ENCODE measurements at regions not wholly inside any gene's neighbourhood (a gene's known extent, or its start where the extent isn't known, plus 50 kb on each side); places are given as distances from the start of the nearest gene placed in this dataset.

DNA sequence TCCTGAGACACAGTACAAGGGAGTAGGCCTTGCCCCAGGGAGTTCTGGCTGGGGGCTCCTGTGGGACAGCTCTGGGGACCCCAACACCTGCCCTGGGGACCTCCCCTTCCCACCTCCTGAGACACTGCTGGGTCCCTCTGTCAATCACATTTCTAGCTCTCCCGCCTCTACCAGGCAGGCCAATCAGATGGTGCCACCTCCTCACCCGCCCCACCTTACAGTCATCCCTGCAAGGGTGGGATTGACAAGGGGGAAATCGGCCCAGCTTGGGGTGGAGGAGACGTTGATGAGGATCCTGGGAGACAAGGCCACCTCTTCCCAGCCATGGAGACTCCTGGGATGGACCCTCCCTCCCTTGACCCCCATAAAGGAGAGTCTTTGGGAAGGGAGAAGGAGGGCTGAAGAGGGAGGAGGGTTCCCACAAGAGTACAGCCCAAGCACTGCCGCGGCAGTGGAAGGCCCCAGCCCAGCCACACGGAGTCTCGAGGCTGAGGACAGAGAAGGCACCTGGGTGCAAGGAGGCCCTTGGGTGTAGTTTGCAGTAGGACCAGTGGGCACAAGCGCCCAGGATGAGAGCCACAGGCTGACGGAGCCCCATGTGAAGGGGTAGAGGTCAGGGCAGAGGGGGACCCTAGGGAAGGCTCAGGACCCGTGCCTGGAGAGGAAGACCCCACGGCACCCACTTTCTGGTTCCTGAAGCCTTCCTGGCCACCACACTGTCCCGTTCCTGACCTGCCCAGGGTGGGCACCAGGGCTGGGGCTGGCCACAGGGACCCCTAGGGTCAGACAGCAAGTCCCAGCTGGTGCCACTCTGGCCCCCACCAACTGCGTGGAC lies 109.9 kb upstream of the OTOS start:
- ATAC-seq: no peak
- intact Hi-C loops (cut with DNase I; ENCODE audit: low total_unique reads) (loop anchor here (1.0 to 10.0 kb wide), 5 partner anchors 8 to 1107 kb away; partner anchors contain the start of genes DUSP28, FARP2, HDLBP and SEPTIN2), in situ Hi-C loops (cut with MboI; ENCODE audit: low sequenced_read_pairs in 4 of 4) (no loop called here)
- Histone ChIP-seq H3K27ac (peak overlapping the region; percentile 93 to 96 (median 95)), H3K9me3 (no peaks in the 10 kb centered on the region), H3K27me3 (no peaks in the 10 kb centered on the region), H3K4me3 (peak overlapping the region in 2 of 4 donors; percentile 32 to 41), H3K4me1 (peaks cover 39% of the 10 kb centered on the region in 2 donors), H3K36me3 (no peaks in the 10 kb centered on the region)
- no peak for DNase-seq
- no peak for TF ChIP-seq POLR2A (IDR thresholded peaks at IDR 0.05)
- TF ChIP-seq, protein P1, sequence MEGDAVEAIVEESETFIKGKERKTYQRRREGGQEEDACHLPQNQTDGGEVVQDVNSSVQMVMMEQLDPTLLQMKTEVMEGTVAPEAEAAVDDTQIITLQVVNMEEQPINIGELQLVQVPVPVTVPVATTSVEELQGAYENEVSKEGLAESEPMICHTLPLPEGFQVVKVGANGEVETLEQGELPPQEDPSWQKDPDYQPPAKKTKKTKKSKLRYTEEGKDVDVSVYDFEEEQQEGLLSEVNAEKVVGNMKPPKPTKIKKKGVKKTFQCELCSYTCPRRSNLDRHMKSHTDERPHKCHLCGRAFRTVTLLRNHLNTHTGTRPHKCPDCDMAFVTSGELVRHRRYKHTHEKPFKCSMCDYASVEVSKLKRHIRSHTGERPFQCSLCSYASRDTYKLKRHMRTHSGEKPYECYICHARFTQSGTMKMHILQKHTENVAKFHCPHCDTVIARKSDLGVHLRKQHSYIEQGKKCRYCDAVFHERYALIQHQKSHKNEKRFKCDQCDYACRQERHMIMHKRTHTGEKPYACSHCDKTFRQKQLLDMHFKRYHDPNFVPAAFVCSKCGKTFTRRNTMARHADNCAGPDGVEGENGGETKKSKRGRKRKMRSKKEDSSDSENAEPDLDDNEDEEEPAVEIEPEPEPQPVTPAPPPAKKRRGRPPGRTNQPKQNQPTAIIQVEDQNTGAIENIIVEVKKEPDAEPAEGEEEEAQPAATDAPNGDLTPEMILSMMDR (IDR thresholded peaks at IDR 0.05 in 4 of 5, conservative IDR thresholded peaks at IDR 0.05 in 1 of 5): no peak

DNA sequence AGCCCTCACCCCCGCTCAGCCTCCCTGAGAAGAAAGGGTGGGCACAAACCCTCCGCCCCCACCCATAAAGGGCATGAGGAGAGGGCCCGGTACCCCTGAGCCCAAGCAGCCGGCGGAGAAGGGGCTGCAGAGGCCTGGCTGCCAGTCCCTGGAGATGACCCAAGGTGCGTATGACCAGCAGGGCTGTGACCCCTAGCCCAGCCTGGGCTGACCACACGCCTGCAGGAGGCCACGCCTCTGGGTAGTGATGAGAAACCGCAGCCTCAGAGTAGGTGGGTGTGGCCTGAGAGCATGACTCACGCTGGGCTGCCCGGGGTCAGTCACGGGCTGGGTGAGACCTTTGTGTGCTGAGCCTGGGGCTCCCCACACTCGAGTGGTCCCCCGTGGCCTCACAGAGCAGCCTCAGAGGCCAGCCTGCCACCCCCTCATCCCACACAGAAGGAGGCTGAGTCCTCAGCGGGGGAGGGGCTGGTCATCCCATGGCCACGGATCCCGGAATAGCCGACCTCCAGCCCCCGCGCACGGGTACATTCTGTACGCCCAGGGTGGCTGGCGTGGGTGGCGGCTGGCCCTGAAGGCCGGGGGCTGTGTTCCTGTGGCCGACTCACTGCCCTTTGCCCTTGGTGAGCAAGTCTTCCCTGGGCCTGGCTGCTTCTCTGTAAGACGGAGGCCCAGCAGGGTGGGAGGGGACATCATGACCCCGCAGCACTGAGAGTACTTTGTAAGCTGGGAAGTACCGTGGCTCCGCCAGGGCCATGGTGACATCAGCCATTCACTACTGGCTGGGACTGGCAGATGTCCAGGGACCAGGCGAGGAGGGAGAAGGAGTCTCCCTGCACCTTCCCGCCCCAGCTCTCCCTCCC lies 110.8 kb upstream of the OTOS start:
- peaks cover 43 to 47% of the 10 kb centered on the region in 2 donors for H3K4me1 ChIP-seq
- ATAC-seq (peak; percentile 79 to 82), DNase-seq (peak; percentile 91 to 97)
- H3K36me3 ChIP-seq: no peaks in the 10 kb centered on the region
- peak overlapping the region; percentile 93 to 96 (median 95) for H3K27ac ChIP-seq
- H3K9me3 ChIP-seq: no peaks in the 10 kb centered on the region
- peak overlapping the region; percentile 15 to 41 (median 32) for H3K4me3 ChIP-seq
- no peaks in the 10 kb centered on the region for H3K27me3 ChIP-seq
- intact Hi-C loops (cut with DNase I; ENCODE audit: low total_unique reads): loop anchor here (1.0 to 10.0 kb wide), 6 partner anchors 9 to 1106 kb away; partner anchors contain the start of genes DUSP28, FARP2, HDLBP and SEPTIN2
- TF ChIP-seq, protein P1 (IDR thresholded peaks at IDR 0.05 in 4 of 5, conservative IDR thresholded peaks at IDR 0.05 in 1 of 5): no peak
- TF ChIP-seq POLR2A (IDR thresholded peaks at IDR 0.05): peak; percentile 85
- in situ Hi-C loops (cut with MboI; ENCODE audit: low sequenced_read_pairs in 4 of 4): no loop called here

GRCh38 chr2:240251848-240252190 lies 111.4 kb upstream of the OTOS start:
- TF ChIP-seq, protein P1 (IDR thresholded peaks at IDR 0.05 in 4 of 5, conservative IDR thresholded peaks at IDR 0.05 in 1 of 5): no peak
- TF ChIP-seq POLR2A (IDR thresholded peaks at IDR 0.05): no peak
- Histone ChIP-seq H3K4me1 (peaks cover 42 to 52% of the 10 kb centered on the region in 2 donors), H3K4me3 (peak overlapping the region; percentile 15 to 41 (median 32)), H3K9me3 (no peaks in the 10 kb centered on the region), H3K36me3 (no peaks in the 10 kb centered on the region), H3K27ac (peak overlapping the region; percentile 93 to 96 (median 95)), H3K27me3 (no peaks in the 10 kb centered on the region)
- peak; percentile 19 to 32 for ATAC-seq
- DNase-seq: no peak
- intact Hi-C loops (cut with DNase I; ENCODE audit: low total_unique reads) (loop anchor here (1.0 to 10.0 kb wide), 5 partner anchors 16 to 1105 kb away; partner anchors contain the start of genes DUSP28, FARP2, HDLBP and SEPTIN2), in situ Hi-C loops (cut with MboI; ENCODE audit: low sequenced_read_pairs in 4 of 4) (no loop called here)

DNA sequence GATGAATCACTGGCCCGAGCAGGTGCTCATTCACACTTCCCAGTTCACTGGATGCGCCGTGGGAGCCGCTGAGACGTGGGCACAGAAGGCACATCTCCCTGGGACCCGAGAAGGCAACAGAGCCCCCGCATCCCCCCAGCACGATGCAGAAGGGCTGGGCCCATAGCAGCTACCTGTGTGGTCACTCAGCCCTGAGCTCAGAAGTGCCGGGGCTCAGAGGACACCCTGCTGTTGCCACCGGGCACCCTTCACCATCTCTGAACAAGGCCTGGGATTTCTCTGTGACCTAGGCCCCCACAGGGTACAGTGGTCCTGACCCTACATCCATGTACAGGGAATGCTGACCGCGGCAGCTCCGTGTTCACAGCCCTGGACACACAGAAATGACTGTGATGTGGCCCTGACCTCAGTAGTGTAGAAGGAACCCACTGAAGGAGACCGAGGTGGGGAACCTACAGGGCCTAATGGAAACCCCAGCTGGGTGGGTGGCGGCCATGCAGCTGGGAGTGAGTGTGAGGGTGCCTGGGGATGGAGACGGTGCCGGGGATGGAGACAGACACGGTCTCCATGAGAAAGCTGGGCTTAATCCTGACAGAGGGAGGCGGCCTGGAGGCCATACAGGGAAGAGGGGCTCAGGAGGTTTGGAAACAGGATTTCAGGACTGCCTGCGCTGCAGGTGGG lies 111.9 kb upstream of the OTOS start:
- no peak overlapping the region for H3K4me3 ChIP-seq
- ATAC-seq (peak in 1 of 2 donors; percentile 10), DNase-seq (peak in 1 of 2 donors; percentile 23)
- H3K4me1 ChIP-seq: peaks cover 42 to 52% of the 10 kb centered on the region in 2 donors
- no peaks in the 10 kb centered on the region for H3K27me3 ChIP-seq
- peak overlapping the region; percentile 93 to 96 (median 95) for H3K27ac ChIP-seq
- TF ChIP-seq, protein P1 (IDR thresholded peaks at IDR 0.05 in 4 of 5, conservative IDR thresholded peaks at IDR 0.05 in 1 of 5): no peak
- no peak for TF ChIP-seq POLR2A (IDR thresholded peaks at IDR 0.05)
- H3K36me3 ChIP-seq: no peaks in the 10 kb centered on the region
- in situ Hi-C loops (cut with MboI; ENCODE audit: low sequenced_read_pairs in 4 of 4): no loop called here
- intact Hi-C loops (cut with DNase I; ENCODE audit: low total_unique reads): loop anchor here (5.0 to 10.0 kb wide), 4 partner anchors 310 to 1105 kb away; partner anchors contain the start of genes DUSP28, FARP2, HDLBP and SEPTIN2
- H3K9me3 ChIP-seq: no peaks in the 10 kb centered on the region

Measured in gastrocnemius medialis (tissue), 4 donors.